ENCODE measurements at regions not wholly inside any gene's neighbourhood (a gene's known extent, or its start where the extent isn't known, plus 50 kb on each side); places are given as distances from the start of the nearest gene placed in this dataset.

GRCh38 chrX:4118666-4119530 lies 405.4 kb upstream of the PRKX start:
- no peak for TF ChIP-seq ZNF274 (IDR thresholded peaks at IDR 0.05; ENCODE audit: low read depth, low read length)
- TF ChIP-seq YY1 (IDR thresholded peaks at IDR 0.05; ENCODE audit: insufficient read depth, insufficient read length), result no peak

Measured in NT2/D1 (cell line).